Adrenal gland (tissue), 9 donors: ENCODE measurements at regions not wholly inside any gene's neighbourhood (a gene's known extent, or its start where the extent isn't known, plus 50 kb on each side); places are given as distances from the start of the nearest gene placed in this dataset.
"Not testable (repeated sequence)": the region's sequence is repeated elsewhere in the genome, so short reads cannot be mapped to it uniquely, and the experiment has no call there.

Experiments
- DNase-seq, 7 donors: peaks; one replicate each; pipeline ENCODE4 v3.0.0-alpha.2; 2019 to 2020
- H3K27ac ChIP-seq, 5 donors: fragments of 200-600 bp; sonication (generic) in 4 of 5; 1 replicate in 3 of 5; 2 replicates in 2 of 5; pipeline versions ENCODE4 v1.5.1 to v1.8.0; 2016 to 2020; ENCODE audit warnings: mild to moderate bottlenecking in 1 of 5
- H3K27me3 ChIP-seq: fragments of 200-600 bp; 2 replicates; pipeline ENCODE4 v1.8.0; 2021
- H3K36me3 ChIP-seq, 2 donors: fragments of 200-600 bp; replicated peaks in 1 of 2; 1 replicate in 1 of 2; 2 replicates in 1 of 2; pipeline versions ENCODE4 v1.5.1 to v1.8.0; 2018 to 2022
- H3K4me1 ChIP-seq, 2 donors: fragments of 200-600 bp; replicated peaks in 1 of 2; 1 replicate in 1 of 2; 2 replicates in 1 of 2; pipeline versions ENCODE4 v1.5.1 to v1.8.0; 2018 to 2021
- H3K4me3 ChIP-seq, 4 donors: fragments of 200-600 bp; sonication (generic) in 3 of 4; one replicate each; pipeline ENCODE4 v1.5.1; 2016 to 2018
- H3K9me3 ChIP-seq, 3 donors: fragments of 200-600 bp; sonication (generic) in 1 of 3; replicated peaks in 1 of 3; 1 replicate in 2 of 3; 2 replicates in 1 of 3; pipeline versions ENCODE4 v1.5.1 to v1.8.0; 2016 to 2021
- POLR2A ChIP-seq, 2 donors: fragments of 450-650 bp; IDR thresholded peaks; one replicate each; pipeline ENCODE4 v1.6.1; 2017; ENCODE audit warnings: antibody characterized with exemption in 2 of 2, mild to moderate bottlenecking in 2 of 2, moderate library complexity in 1 of 2
- WGBS, 4 donors: extraction: QIAGEN DNeasy Blood & Tissue Kit in 2 of 4; methylation state at CpG; one replicate each; pipeline versions ENCODE4 v1.1.5 to v1.1.7; 2013 to 2017; 5-methylcytosine and 5-hydroxymethylcytosine counted together
- intact Hi-C, 2 donors: fragments of 100-400 bp; cut with DNase I; formaldehyde crosslinking; loops; one replicate each; pipeline versions ENCODE4 v1.14.1 to v1.15.0; 2022 to 2023
- TF ChIP-seq, protein P1 (sequence below), 6 experiments: fragments of 450-650 bp in 4 of 6; fragments of 200-600 bp in 2 of 6; sonication (generic) in 1 of 6; IDR thresholded peaks; 1 replicate in 5 of 6; 2 replicates in 1 of 6; pipeline versions ENCODE4 v1.5.1 to v1.8.0; 2016 to 2021; ENCODE audit warnings: antibody characterized with exemption in 6 of 6, mild to moderate bottlenecking in 2 of 6, moderate library complexity in 1 of 6
- donor health status: healthy with polysubstance abuse.
- donor health status: Bipolar disorder and iron deficiency.
- donor health status: DM: yes; HTN: yes; CAD: no.
- donor health status: DM: no; HTN: no; CAD: no.
- donor health status: DM: no; HTN: no; CAD: no.

DNA sequence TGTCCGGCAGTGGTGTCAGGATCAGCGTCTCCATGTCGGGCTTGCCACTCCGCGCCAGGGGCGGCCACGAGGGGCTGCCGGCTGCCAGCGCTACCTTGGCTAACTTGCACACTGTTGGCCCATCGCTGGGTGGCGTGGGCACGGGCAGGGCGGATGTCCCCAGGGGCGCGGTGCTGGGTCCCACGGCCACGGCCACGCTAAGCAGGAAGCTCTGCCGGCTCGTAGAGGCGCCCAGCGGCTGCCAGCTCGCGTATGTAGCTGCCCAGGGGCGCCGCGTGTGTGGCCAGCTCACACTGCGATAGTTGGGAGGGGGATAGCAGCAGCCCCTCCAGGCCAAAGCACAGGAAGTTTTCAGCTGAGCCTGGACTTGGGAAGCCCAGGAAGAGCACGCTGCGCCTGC, 249.4 kb downstream of the ANKRD30B start:
- intact Hi-C loops = no loop called here
- TF ChIP-seq, protein P1, sequence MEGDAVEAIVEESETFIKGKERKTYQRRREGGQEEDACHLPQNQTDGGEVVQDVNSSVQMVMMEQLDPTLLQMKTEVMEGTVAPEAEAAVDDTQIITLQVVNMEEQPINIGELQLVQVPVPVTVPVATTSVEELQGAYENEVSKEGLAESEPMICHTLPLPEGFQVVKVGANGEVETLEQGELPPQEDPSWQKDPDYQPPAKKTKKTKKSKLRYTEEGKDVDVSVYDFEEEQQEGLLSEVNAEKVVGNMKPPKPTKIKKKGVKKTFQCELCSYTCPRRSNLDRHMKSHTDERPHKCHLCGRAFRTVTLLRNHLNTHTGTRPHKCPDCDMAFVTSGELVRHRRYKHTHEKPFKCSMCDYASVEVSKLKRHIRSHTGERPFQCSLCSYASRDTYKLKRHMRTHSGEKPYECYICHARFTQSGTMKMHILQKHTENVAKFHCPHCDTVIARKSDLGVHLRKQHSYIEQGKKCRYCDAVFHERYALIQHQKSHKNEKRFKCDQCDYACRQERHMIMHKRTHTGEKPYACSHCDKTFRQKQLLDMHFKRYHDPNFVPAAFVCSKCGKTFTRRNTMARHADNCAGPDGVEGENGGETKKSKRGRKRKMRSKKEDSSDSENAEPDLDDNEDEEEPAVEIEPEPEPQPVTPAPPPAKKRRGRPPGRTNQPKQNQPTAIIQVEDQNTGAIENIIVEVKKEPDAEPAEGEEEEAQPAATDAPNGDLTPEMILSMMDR (IDR thresholded peaks at IDR 0.05) = no peak
- TF ChIP-seq POLR2A (IDR thresholded peaks at IDR 0.05) = no peak
- no peaks in the 10 kb centered on the region for H3K27me3 ChIP-seq
- no peak overlapping the region for H3K4me3 ChIP-seq
- no peaks in the 10 kb centered on the region for H3K9me3 ChIP-seq
- no peak overlapping the region for H3K27ac ChIP-seq
- no peaks in the 10 kb centered on the region for H3K36me3 ChIP-seq
- 92 to 97% (median 96%) methylated on average over 5 to 30 of the region's 30 CpGs for WGBS, 4 donors
- DNase-seq = no peak
- H3K4me1 ChIP-seq = no peaks in the 10 kb centered on the region

DNA sequence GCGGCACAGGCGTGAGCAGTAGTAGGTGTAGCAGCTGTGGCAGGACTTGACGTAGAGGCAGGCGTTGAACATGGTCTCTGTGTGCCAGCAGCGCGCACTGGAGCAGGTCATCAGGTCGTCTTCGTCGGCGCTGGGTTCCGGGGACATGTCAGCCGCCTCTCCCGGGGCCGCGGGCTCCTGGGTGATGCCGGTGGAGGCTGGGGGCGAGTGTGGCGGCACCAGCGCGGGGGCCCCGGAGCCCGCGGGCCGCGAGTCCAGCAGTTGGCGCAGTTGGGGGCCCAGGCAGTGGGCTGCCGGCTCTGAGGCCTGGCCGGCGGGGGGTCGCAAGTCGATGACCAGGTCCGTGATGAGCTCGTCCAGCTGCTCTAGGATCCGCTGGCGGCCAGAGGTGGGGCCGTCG, 249.9 kb downstream of the ANKRD30B start:
- H3K4me3 ChIP-seq, H3K9me3 ChIP-seq, intact Hi-C loops, H3K27me3 ChIP-seq, H3K36me3 ChIP-seq, H3K27ac ChIP-seq, H3K4me1 ChIP-seq, DNase-seq: not testable (repeated sequence)
- 94 to 99% (median 97%) methylated on average over 23 to 37 of the region's 37 CpGs for WGBS, 4 donors

DNA sequence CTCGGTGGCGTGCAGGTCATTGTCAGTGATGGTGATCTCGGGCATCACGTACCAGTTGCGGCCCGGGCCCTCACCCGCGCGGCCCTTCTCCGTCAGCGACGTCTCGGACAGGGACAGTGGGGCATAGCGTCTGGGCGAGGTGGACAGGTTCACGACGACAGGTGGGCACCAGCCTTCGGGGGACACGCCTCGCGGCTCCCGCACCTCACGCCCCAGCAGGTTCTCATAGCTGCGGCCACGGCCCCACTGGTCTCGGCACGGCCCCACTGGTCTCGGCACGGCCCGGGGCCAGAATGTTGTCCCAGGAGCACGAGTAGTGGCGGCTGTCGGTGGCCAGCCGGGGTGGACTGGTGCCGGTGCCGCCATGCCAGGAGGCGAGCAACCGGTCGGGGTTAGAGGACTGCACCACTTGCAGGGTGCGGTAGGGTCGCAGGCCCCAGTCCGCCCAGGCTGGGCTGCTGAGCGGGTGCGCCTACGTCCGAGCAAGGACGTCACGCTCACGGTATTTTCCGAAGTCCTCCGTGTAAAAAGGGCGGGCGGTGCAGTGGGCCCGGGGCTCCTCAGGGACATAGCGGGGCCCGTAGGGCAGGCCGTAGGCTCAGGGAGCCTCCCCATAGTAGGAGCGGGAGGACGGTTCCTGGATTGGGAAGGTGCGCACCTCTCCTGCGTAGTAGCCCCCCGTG, 250.5 kb downstream of the ANKRD30B start:
- H3K9me3 ChIP-seq, H3K4me3 ChIP-seq, intact Hi-C loops, H3K27me3 ChIP-seq, H3K36me3 ChIP-seq, DNase-seq, H3K27ac ChIP-seq, H3K4me1 ChIP-seq: not testable (repeated sequence)
- WGBS, 4 donors = 94 to 97% (median 96%) methylated on average over 37 to 62 of the region's 62 CpGs

DNA sequence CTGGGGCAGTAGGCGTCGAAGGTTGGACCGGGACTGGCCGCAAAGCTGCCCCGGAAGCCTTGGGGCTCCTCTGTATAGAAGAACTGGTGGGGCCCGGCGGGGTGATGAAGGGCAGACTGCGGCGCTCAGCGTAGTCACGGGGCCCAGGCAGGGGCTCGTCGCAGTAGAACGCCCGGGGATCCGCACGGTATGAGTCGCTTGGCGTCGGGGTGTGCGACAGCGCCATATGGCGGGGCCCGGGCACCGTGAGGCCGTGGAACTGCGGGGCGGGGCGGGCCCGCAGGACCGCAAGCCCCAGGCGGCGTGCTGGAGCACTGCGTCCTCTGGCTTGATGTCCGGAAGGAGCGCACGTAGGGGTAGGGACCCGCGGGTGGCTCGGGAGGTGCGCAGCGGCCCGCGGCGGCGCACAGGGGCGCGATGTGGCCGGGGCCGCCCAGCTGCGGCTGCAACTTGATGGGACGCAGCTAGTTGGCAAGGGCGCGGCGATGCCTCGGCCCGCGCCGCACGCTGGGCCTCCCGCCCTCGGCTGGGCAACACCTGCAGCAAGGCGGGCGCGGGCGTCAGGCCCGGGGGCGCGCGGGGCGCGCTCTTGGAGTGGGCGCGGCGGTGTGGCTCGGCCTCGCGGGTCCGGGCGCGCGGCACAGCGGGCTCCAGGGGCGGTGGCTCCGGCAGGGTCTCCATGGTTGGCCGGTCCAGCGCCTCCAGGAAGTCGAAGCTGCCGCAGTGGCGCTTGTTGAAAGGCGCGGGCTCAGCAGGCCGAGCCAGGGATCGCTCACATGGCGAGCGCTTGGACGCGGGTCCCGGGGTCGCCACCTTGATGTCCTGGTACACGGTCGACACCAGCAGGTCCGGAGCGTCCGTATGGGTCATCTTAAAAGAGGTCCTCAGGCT, 251.4 kb downstream of the ANKRD30B start:
- Histone ChIP-seq H3K9me3 (no peaks in the 10 kb centered on the region), H3K27ac (no peak overlapping the region), H3K4me1 (no peaks in the 10 kb centered on the region), H3K4me3 (no peak overlapping the region), H3K27me3 (no peaks in the 10 kb centered on the region), H3K36me3 (no peaks in the 10 kb centered on the region)
- no peak for DNase-seq
- no peak for TF ChIP-seq POLR2A (IDR thresholded peaks at IDR 0.05)
- TF ChIP-seq, protein P1 (IDR thresholded peaks at IDR 0.05) = no peak
- intact Hi-C loops = no loop called here
- WGBS, 4 donors = 28 to 80% (median 42%) methylated on average over 1 to 105 of the region's 105 CpGs

DNA sequence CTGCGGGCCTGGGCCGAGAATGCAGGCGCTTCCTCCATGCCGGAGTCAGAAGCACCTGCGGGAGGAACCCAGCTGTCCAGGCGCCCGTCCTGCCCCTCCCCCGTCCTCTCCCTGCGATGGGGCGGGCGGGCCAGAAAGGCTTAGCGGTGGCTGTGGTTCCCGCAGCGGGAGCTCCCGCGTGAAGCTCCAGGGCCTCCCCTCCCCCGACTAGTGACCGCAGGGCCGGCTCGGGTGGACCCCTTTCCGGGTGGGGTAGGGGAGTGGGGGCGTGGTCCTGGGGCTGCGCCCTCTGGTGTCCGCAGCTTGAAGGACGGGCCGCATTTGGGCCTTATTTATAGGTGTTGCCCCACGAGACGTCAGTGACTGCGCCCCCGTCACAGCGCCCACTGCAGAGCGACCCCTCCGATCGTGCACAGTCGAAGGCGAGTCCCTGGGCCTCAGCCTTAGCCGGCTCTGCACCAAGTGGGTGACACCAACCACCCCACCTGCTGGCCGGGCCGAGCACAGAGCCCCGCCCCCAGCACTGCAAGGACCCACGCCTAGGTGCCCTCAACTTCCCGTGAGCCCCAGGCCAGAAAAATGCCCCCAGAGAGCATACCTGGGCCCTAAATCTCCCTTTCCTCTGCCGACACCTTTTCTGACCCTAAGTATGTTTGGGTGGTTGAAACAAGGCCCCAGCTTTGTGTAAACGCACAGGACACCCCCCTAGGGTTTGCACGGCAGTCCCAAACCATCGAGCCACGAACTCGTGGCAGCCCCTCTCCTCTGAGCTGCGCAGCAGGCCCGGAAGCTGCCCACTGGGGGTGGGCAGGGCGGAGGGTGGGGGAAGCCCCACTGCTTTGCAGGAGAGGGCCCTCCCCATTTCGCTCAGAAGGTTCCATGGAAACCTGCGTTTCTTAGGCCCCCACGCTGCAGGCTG, 252.4 kb downstream of the ANKRD30B start:
- 49 to 90% (median 54%) methylated on average over 4 to 51 of the region's 54 CpGs for WGBS, 4 donors
- H3K4me1 ChIP-seq, H3K36me3 ChIP-seq, H3K4me3 ChIP-seq, H3K27ac ChIP-seq, intact Hi-C loops, H3K9me3 ChIP-seq, H3K27me3 ChIP-seq, DNase-seq: not testable (repeated sequence)

DNA sequence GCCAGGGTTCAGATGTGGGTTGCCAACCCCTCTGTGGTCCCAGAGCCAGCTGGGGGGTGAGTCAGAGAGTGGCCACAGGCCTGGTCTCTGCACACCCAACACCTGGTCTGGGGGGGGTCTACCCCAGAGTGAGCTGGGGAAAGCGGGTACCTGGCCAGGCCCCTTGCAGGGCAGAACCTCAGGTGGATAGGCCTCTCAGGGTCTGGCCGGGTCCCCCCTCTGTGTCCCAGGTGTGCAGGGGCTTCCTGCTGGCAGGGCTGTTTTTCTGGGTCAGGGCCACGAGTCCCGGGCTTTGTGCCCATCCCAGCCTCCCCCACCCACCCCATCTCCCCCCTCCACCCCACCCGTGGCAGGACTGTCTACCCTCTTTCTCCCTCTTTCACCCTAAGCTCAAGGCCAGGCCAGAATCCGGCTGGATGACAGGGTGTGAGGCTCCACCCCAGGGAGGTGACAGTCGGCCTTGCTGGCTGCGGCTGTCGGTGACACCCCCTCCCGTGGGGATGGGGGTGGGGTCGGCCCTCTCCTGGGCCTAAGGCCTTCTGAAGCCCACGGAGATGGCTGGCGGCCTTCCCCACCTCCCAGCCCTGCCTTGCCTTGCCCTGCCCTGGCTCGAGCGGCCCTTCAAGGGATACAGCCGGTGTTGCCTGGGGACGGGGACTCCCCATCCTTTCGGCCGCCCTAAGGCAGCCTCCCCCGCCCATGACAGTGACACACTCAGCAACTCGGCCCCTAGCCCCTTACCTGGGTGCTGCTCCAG, 253.2 kb downstream of the ANKRD30B start:
- H3K4me1 ChIP-seq, H3K4me3 ChIP-seq, H3K27ac ChIP-seq, H3K36me3 ChIP-seq, intact Hi-C loops, H3K9me3 ChIP-seq, DNase-seq, H3K27me3 ChIP-seq: not testable (repeated sequence)
- 65 to 75% (median 70%) methylated on average over 6 to 21 of the region's 21 CpGs for WGBS, 4 donors

DNA sequence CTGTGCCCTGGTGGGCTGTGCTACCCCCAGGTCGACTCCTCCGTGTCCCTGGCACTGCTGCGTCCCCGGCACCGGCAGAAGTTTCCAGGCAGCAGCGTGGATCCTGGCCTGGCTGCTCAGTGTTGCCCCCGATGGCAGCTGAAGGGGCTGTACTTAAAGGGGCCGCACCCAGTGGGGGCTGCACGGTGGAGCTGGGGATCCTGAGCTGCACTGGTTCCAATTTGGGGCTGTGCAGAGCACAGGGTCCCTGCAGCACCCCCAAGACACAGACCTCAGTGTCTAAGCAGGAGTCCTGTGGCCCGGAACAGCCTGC, 253.8 kb downstream of the ANKRD30B start:
- intact Hi-C loops, H3K27me3 ChIP-seq, H3K9me3 ChIP-seq, H3K4me1 ChIP-seq, H3K36me3 ChIP-seq, DNase-seq, H3K27ac ChIP-seq, H3K4me3 ChIP-seq: not testable (repeated sequence)
- 61 to 88% (median 71%) methylated on average over 8 to 10 of the region's 10 CpGs; no CpG with 5 or more reads in 1 of the 4 donors for WGBS, 4 donors

DNA sequence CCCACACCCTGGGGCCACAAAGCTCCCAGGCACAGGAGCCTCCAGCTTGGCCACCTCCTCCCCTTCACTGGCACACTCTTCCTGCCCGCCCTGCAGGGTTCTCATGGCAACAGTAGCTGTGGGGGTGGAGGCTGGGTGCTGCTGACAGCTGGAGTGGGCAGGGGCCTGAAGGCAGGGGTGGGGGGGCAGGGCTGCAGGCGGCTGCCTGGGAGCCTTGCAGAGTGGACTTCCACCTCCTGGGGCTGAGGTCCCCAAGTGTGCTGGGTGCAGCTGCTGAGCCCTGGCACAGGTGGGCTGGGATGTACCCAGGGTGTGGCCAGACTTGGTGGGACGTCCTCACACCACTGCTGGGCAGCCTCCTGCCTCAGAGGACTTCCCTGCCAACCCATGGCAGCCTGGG, 254.8 kb downstream of the ANKRD30B start:
- H3K9me3 ChIP-seq, H3K36me3 ChIP-seq, DNase-seq, H3K27ac ChIP-seq, H3K27me3 ChIP-seq, H3K4me1 ChIP-seq, intact Hi-C loops, H3K4me3 ChIP-seq: not testable (repeated sequence)
- 54 to 75% (median 70%) methylated on average over 1 to 3 of the region's 3 CpGs; no CpG with 5 or more reads in 1 of the 4 donors for WGBS, 4 donors
